ENCODE measurements at regions not wholly inside any gene's neighbourhood (a gene's known extent, or its start where the extent isn't known, plus 50 kb on each side); places are given as distances from the start of the nearest gene placed in this dataset.

- Mint-ChIP-seq H3K27ac (no peak overlapping the region), H3K27me3 (no peaks in the 10 kb centered on the region), H3K9me3 (peaks cover 9% of the 10 kb centered on the region), H3K4me3 (no peak overlapping the region), H3K36me3 (no peaks in the 10 kb centered on the region), H3K4me1 (peaks cover 3% of the 10 kb centered on the region)
- no peak for DNase-seq
Observed at GRCh38 chr10:22765660-22766547, 51.5 kb upstream of the PIP4K2A start.

GRCh38 chr10:22764639-22765038 is 50.3 kb upstream of the PIP4K2A start:
- Mint-ChIP-seq H3K27me3 (no peaks in the 10 kb centered on the region), H3K36me3 (no peaks in the 10 kb centered on the region), H3K4me1 (peaks cover 3% of the 10 kb centered on the region), H3K27ac (no peak overlapping the region), H3K9me3 (peaks cover 6% of the 10 kb centered on the region), H3K4me3 (no peak overlapping the region)
- no peak for DNase-seq
